Suprapubic skin (tissue), 4 donors: ENCODE measurements at regions not wholly inside any gene's neighbourhood (a gene's known extent, or its start where the extent isn't known, plus 50 kb on each side); places are given as distances from the start of the nearest gene placed in this dataset.

Source experiments
- POLR2A ChIP-seq, 2 donors: fragments of 450-650 bp; IDR thresholded peaks; one replicate each; pipeline ENCODE4 v1.6.1; 2017; ENCODE audit warnings: antibody characterized with exemption in 2 of 2, mild to moderate bottlenecking in 2 of 2, moderate library complexity in 2 of 2
- POLR2AphosphoS5 ChIP-seq, 3 donors: sonication (generic); formaldehyde crosslinking; IDR thresholded peaks; one replicate each; pipeline ENCODE4 v1.6.1; 2017; ENCODE audit warnings: antibody characterized with exemption in 3 of 3
- TF ChIP-seq, protein P1 (sequence below), 2 donors: fragments of 200-600 bp in 1 of 2; fragments of 450-650 bp in 1 of 2; sonication (generic) in 1 of 2; IDR thresholded peaks; one replicate each; pipeline ENCODE4 v1.5.1; 2016 to 2019; ENCODE audit warnings: antibody characterized with exemption in 2 of 2, mild to moderate bottlenecking in 1 of 2, moderate library complexity in 1 of 2

DNA sequence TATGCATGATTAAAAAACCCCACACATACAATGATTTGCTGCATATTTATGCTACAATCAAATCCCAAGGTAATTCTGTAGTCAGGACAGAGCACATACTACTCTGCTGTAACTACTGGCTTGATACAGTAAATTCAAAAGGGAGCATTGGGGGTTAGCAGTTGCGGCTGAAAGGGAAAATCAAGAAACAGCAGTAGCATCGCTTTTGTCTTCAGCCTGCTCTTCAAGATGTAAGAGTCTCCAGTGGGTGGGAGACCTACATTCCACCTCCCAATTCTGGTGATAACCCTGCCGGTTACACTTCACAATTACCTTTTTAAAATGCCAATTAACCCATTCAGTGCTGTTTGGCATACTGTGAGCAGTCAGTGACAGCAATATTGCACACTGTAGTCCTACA, 259.4 kb downstream of the NR2F2 start:
- TF ChIP-seq, protein P1, sequence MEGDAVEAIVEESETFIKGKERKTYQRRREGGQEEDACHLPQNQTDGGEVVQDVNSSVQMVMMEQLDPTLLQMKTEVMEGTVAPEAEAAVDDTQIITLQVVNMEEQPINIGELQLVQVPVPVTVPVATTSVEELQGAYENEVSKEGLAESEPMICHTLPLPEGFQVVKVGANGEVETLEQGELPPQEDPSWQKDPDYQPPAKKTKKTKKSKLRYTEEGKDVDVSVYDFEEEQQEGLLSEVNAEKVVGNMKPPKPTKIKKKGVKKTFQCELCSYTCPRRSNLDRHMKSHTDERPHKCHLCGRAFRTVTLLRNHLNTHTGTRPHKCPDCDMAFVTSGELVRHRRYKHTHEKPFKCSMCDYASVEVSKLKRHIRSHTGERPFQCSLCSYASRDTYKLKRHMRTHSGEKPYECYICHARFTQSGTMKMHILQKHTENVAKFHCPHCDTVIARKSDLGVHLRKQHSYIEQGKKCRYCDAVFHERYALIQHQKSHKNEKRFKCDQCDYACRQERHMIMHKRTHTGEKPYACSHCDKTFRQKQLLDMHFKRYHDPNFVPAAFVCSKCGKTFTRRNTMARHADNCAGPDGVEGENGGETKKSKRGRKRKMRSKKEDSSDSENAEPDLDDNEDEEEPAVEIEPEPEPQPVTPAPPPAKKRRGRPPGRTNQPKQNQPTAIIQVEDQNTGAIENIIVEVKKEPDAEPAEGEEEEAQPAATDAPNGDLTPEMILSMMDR (IDR thresholded peaks at IDR 0.05) = no peak
- no peak for TF ChIP-seq POLR2AphosphoS5 (IDR thresholded peaks at IDR 0.05)
- TF ChIP-seq POLR2A (IDR thresholded peaks at IDR 0.05) = no peak
